K562 (cell line): ENCODE measurements at regions not wholly inside any gene's neighbourhood (a gene's known extent, or its start where the extent isn't known, plus 50 kb on each side); places are given as distances from the start of the nearest gene placed in this dataset.

ENCODE experiments used
- CTCF ChIP-seq, 3 experiments: IDR thresholded peaks in 2 of 3; conservative IDR thresholded peaks in 1 of 3; 2 replicates each; pipeline ENCODE4 v1.5.1; 2011 to 2012; ENCODE audit warnings: low read length in 3 of 3, mild to moderate bottlenecking in 3 of 3, control low read depth in 2 of 3, improper control_type of control experiment in 1 of 3, inconsistent platforms in 1 of 3, low read depth in 1 of 3, mixed read lengths in 1 of 3, moderate library complexity in 1 of 3; ENCODE audit not compliant: insufficient read depth in 2 of 3
- HCFC1 ChIP-seq: IDR thresholded peaks from 2 replicates; pipeline ENCODE4 v1.6.1; 2012; ENCODE audit warnings: low read depth, low read length, improper control_type of control experiment
- SOX6 ChIP-seq: fragments of 450-650 bp; IDR thresholded peaks from 2 replicates; pipeline ENCODE4 v1.6.1; 2014; ENCODE audit warnings: mild to moderate bottlenecking
- ZNF75A ChIP-seq: fragments of 450-650 bp; formaldehyde crosslinking; IDR thresholded peaks from 2 replicates; pipeline ENCODE4 v1.4.0; 2020; ENCODE audit warnings: mild to moderate bottlenecking

GRCh38 chr4:3648731-3649130, 116.5 kb upstream of the LRPAP1 start:
- TF ChIP-seq SOX6 (no peak), HCFC1 (no peak), ZNF75A (no peak), CTCF (IDR thresholded peaks at IDR 0.05 in 2 of 3, conservative IDR thresholded peaks at IDR 0.05 in 1 of 3; ENCODE audit: insufficient read depth in 2 of 3, low read depth in 1 of 3, low read length in 3 of 3) (no peak)
